Neural cell (in vitro differentiated cells): ENCODE measurements at regions not wholly inside any gene's neighbourhood (a gene's known extent, or its start where the extent isn't known, plus 50 kb on each side); places are given as distances from the start of the nearest gene placed in this dataset.

Source experiments
- H2AFZ ChIP-seq: fragments of 200-600, 300-800 bp; sonication (generic), shearing (Covaris generic); 2 replicates; pipeline ENCODE4 v1.6.0; 2014; ENCODE audit warnings: low read depth, mild to moderate bottlenecking, antibody characterized with exemption, low read length, moderate library complexity
- H3F3A ChIP-seq: fragments of 200-600 bp; shearing (Covaris generic); 2 replicates; pipeline ENCODE4 v1.6.1; 2016; ENCODE audit warnings: mild to moderate bottlenecking, moderate library complexity, mixed read lengths, antibody characterized with exemption, low read length; ENCODE audit not compliant: insufficient read depth, poor library complexity, severe bottlenecking
- H3K27ac ChIP-seq: fragments of 200-600, 300-800 bp; sonication (generic), shearing (Covaris generic); 2 replicates; pipeline ENCODE4 v1.5.1; 2014; ENCODE audit warnings: mild to moderate bottlenecking, low read length, moderate library complexity
- H3K27me3 ChIP-seq: fragments of 300-800, 200-600 bp; sonication (generic), shearing (Covaris generic); 2 replicates; pipeline ENCODE4 v1.6.0; 2014; ENCODE audit warnings: mild to moderate bottlenecking, low read depth, low read length, moderate library complexity; ENCODE audit not compliant: insufficient read depth
- H3K36me3 ChIP-seq: fragments of 300-800, 200-600 bp; sonication (generic), shearing (Covaris generic); 2 replicates; pipeline ENCODE4 v1.5.1; 2014; ENCODE audit warnings: mild to moderate bottlenecking, antibody characterized with exemption, low read length, moderate library complexity; ENCODE audit not compliant: insufficient read depth
- H3K4me2 ChIP-seq: fragments of 300-800, 200-600 bp; sonication (generic), shearing (Covaris generic); 2 replicates; pipeline ENCODE4 v1.6.0; 2014; ENCODE audit warnings: mild to moderate bottlenecking, low read length
- H3K4me3 ChIP-seq: fragments of 300-800, 200-600 bp; sonication (generic), shearing (Covaris generic); 2 replicates; pipeline ENCODE4 v1.5.1; 2014; ENCODE audit warnings: mild to moderate bottlenecking, low read length, moderate library complexity
- H3K79me2 ChIP-seq: fragments of 200-600 bp; shearing (Covaris generic); replicated peaks from 2 replicates; pipeline ENCODE4 v1.6.0; 2014; ENCODE audit warnings: mild to moderate bottlenecking, low read length, moderate library complexity; ENCODE audit not compliant: insufficient read depth
- H3K9ac ChIP-seq: fragments of 300-800, 200-600 bp; sonication (generic), shearing (Covaris generic); 2 replicates; pipeline ENCODE4 v1.6.1; 2016; ENCODE audit warnings: mild to moderate bottlenecking, low read length, mixed read lengths
- H3K9me2 ChIP-seq: fragments of 200-600 bp; shearing (Covaris generic); 2 replicates; pipeline ENCODE4 v1.6.1; 2016; ENCODE audit warnings: mild to moderate bottlenecking, low read length, mixed read lengths; ENCODE audit not compliant: insufficient read depth
- H3K9me3 ChIP-seq: fragments of 200-600, 300-800 bp; sonication (generic), shearing (Covaris generic); 2 replicates; pipeline ENCODE4 v1.6.1; 2016; ENCODE audit warnings: mild to moderate bottlenecking, mixed run types, low read length, moderate library complexity, mixed read lengths
- H4K20me1 ChIP-seq: fragments of 200-600 bp; shearing (Covaris generic); 2 replicates; pipeline ENCODE4 v1.6.1; 2016; ENCODE audit warnings: mild to moderate bottlenecking, mixed run types; ENCODE audit not compliant: insufficient read depth
- EP300 ChIP-seq: fragments of 450-650 bp; conservative IDR thresholded peaks from 2 replicates; pipeline ENCODE4 v1.6.1; 2014; ENCODE audit warnings: antibody characterized with exemption, mild to moderate bottlenecking, moderate library complexity; ENCODE audit not compliant: poor library complexity, severe bottlenecking
- EZH2 ChIP-seq: fragments of 200-600, 300-800 bp; shearing (Covaris generic), sonication (generic); IDR thresholded peaks from 2 replicates; pipeline ENCODE4 v1.6.1; 2014; ENCODE audit warnings: antibody characterized with exemption, low read length, borderline replicate concordance, mild to moderate bottlenecking; ENCODE audit not compliant: insufficient read depth, poor library complexity, severe bottlenecking
- MXI1 ChIP-seq: fragments of 450-650 bp; conservative IDR thresholded peaks from 2 replicates; pipeline ENCODE4 v1.6.1; 2014; ENCODE audit warnings: antibody characterized with exemption, mild to moderate bottlenecking; ENCODE audit not compliant: poor library complexity, severe bottlenecking
- POLR2AphosphoS5 ChIP-seq: IDR thresholded peaks from 2 replicates; pipeline ENCODE4 v1.6.1; 2012
- RAD21 ChIP-seq: fragments of 450-650 bp; conservative IDR thresholded peaks from 2 replicates; pipeline ENCODE4 v1.6.1; 2014; ENCODE audit warnings: antibody characterized with exemption, mild to moderate bottlenecking, moderate library complexity
- SMC3 ChIP-seq: fragments of 450-650 bp; conservative IDR thresholded peaks from 2 replicates; pipeline ENCODE4 v1.6.1; 2014; ENCODE audit warnings: antibody characterized with exemption, mild to moderate bottlenecking, moderate library complexity; ENCODE audit not compliant: poor library complexity
- TAF1 ChIP-seq: IDR thresholded peaks from 2 replicates; pipeline ENCODE4 v1.6.1; 2012; ENCODE audit warnings: low read depth
- TF ChIP-seq, protein P1 (sequence below): IDR thresholded peaks from 2 replicates; pipeline ENCODE4 v1.6.1; 2012; ENCODE audit warnings: borderline replicate concordance
- TF ChIP-seq, protein P2 (sequence below): fragments of 450-650 bp; IDR thresholded peaks from 2 replicates; pipeline ENCODE4 v1.5.1; 2014; ENCODE audit warnings: antibody characterized with exemption, mild to moderate bottlenecking, moderate library complexity; ENCODE audit not compliant: poor library complexity, severe bottlenecking

DNA sequence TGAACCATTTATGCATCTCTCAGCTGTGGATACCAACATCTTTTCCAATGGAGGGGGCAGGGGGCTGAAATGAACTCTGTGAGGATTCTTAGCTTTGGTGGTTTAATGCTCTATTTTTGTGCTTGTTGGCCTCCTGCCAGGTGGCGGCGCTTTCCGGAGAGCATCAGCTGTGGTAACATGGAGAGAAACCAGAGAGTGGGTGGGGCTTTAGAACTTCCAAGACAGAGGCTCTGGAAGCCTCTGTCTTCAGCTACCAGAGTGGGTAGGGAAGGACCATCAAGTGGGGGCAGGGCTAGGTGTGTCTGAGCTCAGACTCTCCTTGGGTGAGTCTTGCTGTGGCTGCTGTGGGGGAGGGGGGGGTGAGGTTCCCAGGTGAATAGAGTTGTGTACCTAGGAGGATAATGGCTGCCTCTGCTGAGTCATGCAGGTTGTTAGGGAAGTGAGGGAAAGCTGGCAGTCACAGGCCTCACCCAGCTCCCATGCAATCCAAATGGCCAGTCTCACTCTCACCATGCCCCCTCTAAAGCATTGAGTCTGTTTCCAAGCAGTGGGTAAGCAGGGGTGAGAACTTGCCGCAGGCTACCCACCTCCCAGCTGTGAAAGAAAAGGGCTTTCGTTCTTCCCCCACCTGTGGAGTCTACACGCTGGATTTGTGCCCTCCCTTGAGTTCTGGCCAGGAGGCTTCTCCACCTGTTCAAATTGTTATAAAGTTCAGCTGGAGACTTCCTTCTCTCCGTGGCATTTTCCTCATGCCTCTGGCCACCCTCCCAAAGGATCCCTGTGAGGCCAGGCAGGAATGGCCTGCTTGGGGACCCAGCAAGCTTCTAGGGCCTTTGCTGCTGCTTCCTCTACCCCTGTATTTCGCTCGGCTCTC, 527.0 kb downstream of the NEBL start:
- no peak overlapping the region for H3K27ac ChIP-seq
- no peaks in the 10 kb centered on the region for H3K27me3 ChIP-seq
- peaks cover 5% of the 10 kb centered on the region for H3K9me3 ChIP-seq
- H3K4me2 ChIP-seq: no peak overlapping the region
- no peaks in the 10 kb centered on the region for H3K79me2 ChIP-seq
- no peaks in the 10 kb centered on the region for H3K36me3 ChIP-seq
- H2AFZ ChIP-seq: no peak overlapping the region
- H3F3A ChIP-seq: no peaks in the 10 kb centered on the region
- H4K20me1 ChIP-seq: no peaks in the 10 kb centered on the region
- H3K9ac ChIP-seq: no peak overlapping the region
- no peak for TF ChIP-seq POLR2AphosphoS5
- TF ChIP-seq EP300: no peak
- no peak for TF ChIP-seq RAD21
- TF ChIP-seq TAF1: no peak
- TF ChIP-seq, protein P1, sequence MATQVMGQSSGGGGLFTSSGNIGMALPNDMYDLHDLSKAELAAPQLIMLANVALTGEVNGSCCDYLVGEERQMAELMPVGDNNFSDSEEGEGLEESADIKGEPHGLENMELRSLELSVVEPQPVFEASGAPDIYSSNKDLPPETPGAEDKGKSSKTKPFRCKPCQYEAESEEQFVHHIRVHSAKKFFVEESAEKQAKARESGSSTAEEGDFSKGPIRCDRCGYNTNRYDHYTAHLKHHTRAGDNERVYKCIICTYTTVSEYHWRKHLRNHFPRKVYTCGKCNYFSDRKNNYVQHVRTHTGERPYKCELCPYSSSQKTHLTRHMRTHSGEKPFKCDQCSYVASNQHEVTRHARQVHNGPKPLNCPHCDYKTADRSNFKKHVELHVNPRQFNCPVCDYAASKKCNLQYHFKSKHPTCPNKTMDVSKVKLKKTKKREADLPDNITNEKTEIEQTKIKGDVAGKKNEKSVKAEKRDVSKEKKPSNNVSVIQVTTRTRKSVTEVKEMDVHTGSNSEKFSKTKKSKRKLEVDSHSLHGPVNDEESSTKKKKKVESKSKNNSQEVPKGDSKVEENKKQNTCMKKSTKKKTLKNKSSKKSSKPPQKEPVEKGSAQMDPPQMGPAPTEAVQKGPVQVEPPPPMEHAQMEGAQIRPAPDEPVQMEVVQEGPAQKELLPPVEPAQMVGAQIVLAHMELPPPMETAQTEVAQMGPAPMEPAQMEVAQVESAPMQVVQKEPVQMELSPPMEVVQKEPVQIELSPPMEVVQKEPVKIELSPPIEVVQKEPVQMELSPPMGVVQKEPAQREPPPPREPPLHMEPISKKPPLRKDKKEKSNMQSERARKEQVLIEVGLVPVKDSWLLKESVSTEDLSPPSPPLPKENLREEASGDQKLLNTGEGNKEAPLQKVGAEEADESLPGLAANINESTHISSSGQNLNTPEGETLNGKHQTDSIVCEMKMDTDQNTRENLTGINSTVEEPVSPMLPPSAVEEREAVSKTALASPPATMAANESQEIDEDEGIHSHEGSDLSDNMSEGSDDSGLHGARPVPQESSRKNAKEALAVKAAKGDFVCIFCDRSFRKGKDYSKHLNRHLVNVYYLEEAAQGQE: no peak
- no peak for TF ChIP-seq EZH2
- TF ChIP-seq MXI1: no peak
- no peak for TF ChIP-seq SMC3
- TF ChIP-seq, protein P2, sequence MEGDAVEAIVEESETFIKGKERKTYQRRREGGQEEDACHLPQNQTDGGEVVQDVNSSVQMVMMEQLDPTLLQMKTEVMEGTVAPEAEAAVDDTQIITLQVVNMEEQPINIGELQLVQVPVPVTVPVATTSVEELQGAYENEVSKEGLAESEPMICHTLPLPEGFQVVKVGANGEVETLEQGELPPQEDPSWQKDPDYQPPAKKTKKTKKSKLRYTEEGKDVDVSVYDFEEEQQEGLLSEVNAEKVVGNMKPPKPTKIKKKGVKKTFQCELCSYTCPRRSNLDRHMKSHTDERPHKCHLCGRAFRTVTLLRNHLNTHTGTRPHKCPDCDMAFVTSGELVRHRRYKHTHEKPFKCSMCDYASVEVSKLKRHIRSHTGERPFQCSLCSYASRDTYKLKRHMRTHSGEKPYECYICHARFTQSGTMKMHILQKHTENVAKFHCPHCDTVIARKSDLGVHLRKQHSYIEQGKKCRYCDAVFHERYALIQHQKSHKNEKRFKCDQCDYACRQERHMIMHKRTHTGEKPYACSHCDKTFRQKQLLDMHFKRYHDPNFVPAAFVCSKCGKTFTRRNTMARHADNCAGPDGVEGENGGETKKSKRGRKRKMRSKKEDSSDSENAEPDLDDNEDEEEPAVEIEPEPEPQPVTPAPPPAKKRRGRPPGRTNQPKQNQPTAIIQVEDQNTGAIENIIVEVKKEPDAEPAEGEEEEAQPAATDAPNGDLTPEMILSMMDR: no peak
- no peak overlapping the region for H3K4me3 ChIP-seq
- H3K9me2 ChIP-seq: no peaks in the 10 kb centered on the region

DNA sequence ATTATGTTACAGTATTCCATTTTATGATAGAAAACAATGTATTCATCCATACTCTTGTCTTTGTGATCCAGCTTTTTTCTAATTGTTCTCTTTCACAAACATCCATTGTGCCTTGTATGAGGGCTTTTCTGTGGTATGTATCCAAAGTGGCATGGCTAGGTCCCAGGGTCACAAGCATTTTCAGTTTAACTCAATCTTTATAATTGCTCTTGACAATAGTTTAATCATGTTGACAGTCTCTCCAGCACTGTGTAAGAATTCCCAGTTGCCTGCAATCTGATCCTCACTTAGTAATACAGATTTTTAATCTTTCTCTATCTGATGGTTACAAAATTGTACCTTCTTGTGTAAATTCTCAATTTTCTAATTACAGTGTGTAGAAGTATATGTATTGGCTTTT, 533.4 kb downstream of the NEBL start:
- Histone ChIP-seq H3K27me3 (no peaks in the 10 kb centered on the region), H3K4me3 (no peak overlapping the region), H3K9ac (no peak overlapping the region), H3K27ac (no peak overlapping the region), H3K36me3 (no peaks in the 10 kb centered on the region), H3K9me2 (no peaks in the 10 kb centered on the region), H2AFZ (no peak overlapping the region), H3F3A (no peaks in the 10 kb centered on the region), H3K79me2 (no peaks in the 10 kb centered on the region), H3K9me3 (no peaks in the 10 kb centered on the region), H3K4me2 (no peak overlapping the region), H4K20me1 (no peaks in the 10 kb centered on the region)
- no peak for TF ChIP-seq RAD21
- TF ChIP-seq EP300: no peak
- no peak for TF ChIP-seq EZH2
